ENCODE measurements at regions not wholly inside any gene's neighbourhood (a gene's known extent, or its start where the extent isn't known, plus 50 kb on each side); places are given as distances from the start of the nearest gene placed in this dataset.

GRCh38 chr1:79271759-79272158, 265.2 kb upstream of the ADGRL4 start:
- TF ChIP-seq YY1 (IDR thresholded peaks at IDR 0.05; ENCODE audit: insufficient read depth, insufficient read length), result no peak
- TF ChIP-seq ZNF274 (IDR thresholded peaks at IDR 0.05; ENCODE audit: low read depth, low read length), result no peak
